B cell (primary cell): ENCODE measurements at regions not wholly inside any gene's neighbourhood (a gene's known extent, or its start where the extent isn't known, plus 50 kb on each side); places are given as distances from the start of the nearest gene placed in this dataset.

ENCODE experiments used
- EZH2 ChIP-seq: IDR thresholded peaks from 2 replicates; pipeline ENCODE4 v1.6.1; 2012; ENCODE audit warnings: borderline replicate concordance, low read depth, mild to moderate bottlenecking, moderate library complexity, low read length; ENCODE audit not compliant: insufficient read depth, poor library complexity, severe bottlenecking
- TF ChIP-seq, protein P1 (sequence below): fragments of 200-600 bp; IDR thresholded peaks from one replicate; pipeline ENCODE4 v1.8.0; 2022; ENCODE audit warnings: antibody characterized with exemption, mild to moderate bottlenecking

GRCh38 chr6:108766886-108767285, 81.3 kb upstream of the ARMC2 start:
- TF ChIP-seq, protein P1, sequence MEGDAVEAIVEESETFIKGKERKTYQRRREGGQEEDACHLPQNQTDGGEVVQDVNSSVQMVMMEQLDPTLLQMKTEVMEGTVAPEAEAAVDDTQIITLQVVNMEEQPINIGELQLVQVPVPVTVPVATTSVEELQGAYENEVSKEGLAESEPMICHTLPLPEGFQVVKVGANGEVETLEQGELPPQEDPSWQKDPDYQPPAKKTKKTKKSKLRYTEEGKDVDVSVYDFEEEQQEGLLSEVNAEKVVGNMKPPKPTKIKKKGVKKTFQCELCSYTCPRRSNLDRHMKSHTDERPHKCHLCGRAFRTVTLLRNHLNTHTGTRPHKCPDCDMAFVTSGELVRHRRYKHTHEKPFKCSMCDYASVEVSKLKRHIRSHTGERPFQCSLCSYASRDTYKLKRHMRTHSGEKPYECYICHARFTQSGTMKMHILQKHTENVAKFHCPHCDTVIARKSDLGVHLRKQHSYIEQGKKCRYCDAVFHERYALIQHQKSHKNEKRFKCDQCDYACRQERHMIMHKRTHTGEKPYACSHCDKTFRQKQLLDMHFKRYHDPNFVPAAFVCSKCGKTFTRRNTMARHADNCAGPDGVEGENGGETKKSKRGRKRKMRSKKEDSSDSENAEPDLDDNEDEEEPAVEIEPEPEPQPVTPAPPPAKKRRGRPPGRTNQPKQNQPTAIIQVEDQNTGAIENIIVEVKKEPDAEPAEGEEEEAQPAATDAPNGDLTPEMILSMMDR, result no peak
- no peak for TF ChIP-seq EZH2
